ENCODE measurements at regions not wholly inside any gene's neighbourhood (a gene's known extent, or its start where the extent isn't known, plus 50 kb on each side); places are given as distances from the start of the nearest gene placed in this dataset.

- TF ChIP-seq CTCF (conservative IDR thresholded peaks at IDR 0.05; ENCODE audit: low read depth, low read length): no peak
- no peak overlapping the region for H3K4me3 ChIP-seq (ENCODE audit: low read length)
- no peak for DNase-seq (ENCODE audit: low read depth)
These were observed 582.2 kb downstream of the KIF4B start for GRCh38 chr5:155595791-155596190.

- no peak for TF ChIP-seq CTCF (conservative IDR thresholded peaks at IDR 0.05; ENCODE audit: low read depth, low read length)
These were observed 585.0 kb downstream of the KIF4B start for GRCh38 chr5:155598552-155598951.

GRCh38 chr5:155605920-155606319 is 592.4 kb downstream of the KIF4B start:
- H3K4me3 ChIP-seq (ENCODE audit: low read length): no peak overlapping the region
- DNase-seq (ENCODE audit: low read depth): no peak
- TF ChIP-seq CTCF (conservative IDR thresholded peaks at IDR 0.05; ENCODE audit: low read depth, low read length): no peak

More at GRCh38 chr5:155598552-155598951, 585.0 kb downstream of the KIF4B start:
- no peak overlapping the region for H3K4me3 ChIP-seq (ENCODE audit: low read length)
- no peak for DNase-seq (ENCODE audit: low read depth)

GRCh38 chr5:155616779-155617392 is 603.3 kb downstream of the KIF4B start:
- DNase-seq (ENCODE audit: low read depth): no peak
- H3K4me3 ChIP-seq (ENCODE audit: low read length): no peak overlapping the region
- peak; percentile 89 for TF ChIP-seq CTCF (conservative IDR thresholded peaks at IDR 0.05; ENCODE audit: low read depth, low read length)

GRCh38 chr5:155619688-155620087 is 606.1 kb downstream of the KIF4B start:
- no peak overlapping the region for H3K4me3 ChIP-seq (ENCODE audit: low read length)

GRCh38 chr5:155620821-155621410 is 607.4 kb downstream of the KIF4B start:
- TF ChIP-seq CTCF (conservative IDR thresholded peaks at IDR 0.05; ENCODE audit: low read depth, low read length): no peak
- no peak for DNase-seq (ENCODE audit: low read depth)

More at GRCh38 chr5:155619688-155620087, 606.1 kb downstream of the KIF4B start:
- DNase-seq (ENCODE audit: low read depth): peak; percentile 5
- no peak for TF ChIP-seq CTCF (conservative IDR thresholded peaks at IDR 0.05; ENCODE audit: low read depth, low read length)

More at GRCh38 chr5:155620821-155621410, 607.4 kb downstream of the KIF4B start:
- H3K4me3 ChIP-seq (ENCODE audit: low read length): no peak overlapping the region

All from retinal pigment epithelial cell (primary cell).